GM23338 (cell line): ENCODE measurements at regions not wholly inside any gene's neighbourhood (a gene's known extent, or its start where the extent isn't known, plus 50 kb on each side); places are given as distances from the start of the nearest gene placed in this dataset.

Experiments used
- CREB1 ChIP-seq: fragments of 250-450 bp; sonication (Bioruptor Pico); IDR thresholded peaks from 2 replicates; pipeline ENCODE4 v1.5.0; 2020; ENCODE audit warnings: low read depth, mild to moderate bottlenecking, moderate library complexity
- EZH2 ChIP-seq: fragments of 200-600 bp; sonication (generic); IDR thresholded peaks from one replicate; pipeline ENCODE4 v1.8.0; 2017; ENCODE audit warnings: antibody characterized with exemption, mild to moderate bottlenecking, low read depth; ENCODE audit not compliant: unreplicated experiment
- EZH2phosphoT487 ChIP-seq: fragments of 200-600 bp; sonication (generic); IDR thresholded peaks from one replicate; pipeline ENCODE4 v1.8.1; 2018; ENCODE audit warnings: antibody characterized with exemption; ENCODE audit not compliant: unreplicated experiment
- JUNB ChIP-seq: IDR thresholded peaks from one replicate; pipeline ENCODE4 v1.6.1; 2016; ENCODE audit warnings: antibody characterized with exemption; ENCODE audit not compliant: unreplicated experiment
- NANOG ChIP-seq: IDR thresholded peaks from 2 replicates; pipeline ENCODE4 v1.6.1; 2016; ENCODE audit warnings: antibody characterized with exemption, borderline replicate concordance
- POLR2AphosphoS5 ChIP-seq: IDR thresholded peaks from 2 replicates; pipeline ENCODE4 v1.6.1; 2016; ENCODE audit warnings: antibody characterized with exemption, low read depth
- STAT1 ChIP-seq: IDR thresholded peaks from one replicate; pipeline ENCODE4 v1.6.1; 2016; ENCODE audit warnings: antibody characterized with exemption; ENCODE audit not compliant: unreplicated experiment
- ZNF114 ChIP-seq: fragments of 250-450 bp; sonication (Bioruptor Pico); IDR thresholded peaks from 2 replicates; pipeline ENCODE4 v1.5.0; 2020; ENCODE audit warnings: mild to moderate bottlenecking, moderate library complexity
- ZNF331 ChIP-seq: fragments of 250-450 bp; sonication (Bioruptor Pico); IDR thresholded peaks from 2 replicates; pipeline ENCODE4 v1.5.0; 2020; ENCODE audit warnings: low read depth, mild to moderate bottlenecking, moderate library complexity
- TF ChIP-seq, protein P1 (sequence below), 2 experiments: fragments of 200-600 bp in 1 of 2; sonication (generic) in 1 of 2; conservative IDR thresholded peaks; 2 replicates each; pipeline versions ENCODE4 v1.5.1 to v1.6.1; 2016 to 2017; ENCODE audit warnings: antibody characterized with exemption in 2 of 2, low read depth in 2 of 2, mild to moderate bottlenecking in 2 of 2, moderate library complexity in 1 of 2
- TF ChIP-seq, protein P2 (sequence below): IDR thresholded peaks from one replicate; pipeline ENCODE4 v1.6.1; 2018; ENCODE audit warnings: antibody characterized with exemption; ENCODE audit not compliant: unreplicated experiment
- TF ChIP-seq, protein P3 (sequence below): fragments of 250-450 bp; sonication (Bioruptor Pico); IDR thresholded peaks from 2 replicates; pipeline ENCODE4 v1.5.0; 2020; ENCODE audit warnings: mild to moderate bottlenecking, moderate library complexity
- TF ChIP-seq, protein P4 (sequence below): IDR thresholded peaks from 2 replicates; pipeline ENCODE4 v1.6.1; 2016; ENCODE audit warnings: antibody characterized with exemption

DNA sequence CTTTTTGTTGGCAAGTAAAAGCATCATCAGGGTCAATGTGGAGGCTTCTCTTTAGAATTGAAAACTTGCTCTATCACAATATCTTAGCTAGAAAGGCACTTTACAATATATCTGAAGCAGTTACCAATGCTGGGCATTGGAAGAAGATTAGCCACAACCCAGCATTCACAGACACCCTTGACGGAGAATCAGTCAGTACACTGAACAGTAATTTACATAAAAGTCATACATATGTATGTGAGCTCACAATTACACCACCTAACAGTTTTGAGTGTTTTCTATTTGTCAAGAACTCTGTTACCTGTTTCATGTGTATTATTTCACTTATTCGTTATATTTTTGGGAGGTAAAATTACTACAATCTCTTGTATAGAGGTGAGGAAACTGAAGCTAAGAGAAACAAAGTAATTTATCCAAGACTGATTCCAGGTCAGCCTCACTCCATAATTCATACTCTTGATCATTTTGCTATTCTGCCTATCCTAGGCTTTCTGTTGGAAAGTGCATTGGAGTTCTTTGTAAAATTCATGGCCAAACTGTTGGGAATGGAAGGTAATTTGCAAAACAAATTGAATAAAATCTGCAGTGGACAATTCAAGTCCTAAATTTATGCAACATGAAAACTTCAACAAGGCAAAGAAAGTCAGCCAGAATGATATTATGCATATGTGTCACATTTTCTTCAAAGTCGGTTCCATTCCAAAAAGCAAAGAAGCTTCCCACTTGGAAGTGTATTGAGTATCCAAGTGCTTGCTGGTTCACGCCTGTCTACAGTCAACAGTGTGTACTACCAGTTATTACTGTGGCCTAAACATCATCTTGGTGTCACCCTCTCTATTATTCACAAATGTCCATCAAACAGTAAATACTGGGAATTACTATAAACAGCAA, 223.7 kb upstream of the SEMA6D start:
- TF ChIP-seq, protein P1, sequence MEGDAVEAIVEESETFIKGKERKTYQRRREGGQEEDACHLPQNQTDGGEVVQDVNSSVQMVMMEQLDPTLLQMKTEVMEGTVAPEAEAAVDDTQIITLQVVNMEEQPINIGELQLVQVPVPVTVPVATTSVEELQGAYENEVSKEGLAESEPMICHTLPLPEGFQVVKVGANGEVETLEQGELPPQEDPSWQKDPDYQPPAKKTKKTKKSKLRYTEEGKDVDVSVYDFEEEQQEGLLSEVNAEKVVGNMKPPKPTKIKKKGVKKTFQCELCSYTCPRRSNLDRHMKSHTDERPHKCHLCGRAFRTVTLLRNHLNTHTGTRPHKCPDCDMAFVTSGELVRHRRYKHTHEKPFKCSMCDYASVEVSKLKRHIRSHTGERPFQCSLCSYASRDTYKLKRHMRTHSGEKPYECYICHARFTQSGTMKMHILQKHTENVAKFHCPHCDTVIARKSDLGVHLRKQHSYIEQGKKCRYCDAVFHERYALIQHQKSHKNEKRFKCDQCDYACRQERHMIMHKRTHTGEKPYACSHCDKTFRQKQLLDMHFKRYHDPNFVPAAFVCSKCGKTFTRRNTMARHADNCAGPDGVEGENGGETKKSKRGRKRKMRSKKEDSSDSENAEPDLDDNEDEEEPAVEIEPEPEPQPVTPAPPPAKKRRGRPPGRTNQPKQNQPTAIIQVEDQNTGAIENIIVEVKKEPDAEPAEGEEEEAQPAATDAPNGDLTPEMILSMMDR (conservative IDR thresholded peaks at IDR 0.05; ENCODE audit: low read depth in 2 of 2) = no peak
- TF ChIP-seq EZH2 (no peak), POLR2AphosphoS5 (no peak), EZH2phosphoT487 (no peak), JUNB (no peak), ZNF114 (no peak), CREB1 (CRISPR knock-in tag) (no peak), NANOG (no peak), ZNF331 (no peak), STAT1 (no peak)
- TF ChIP-seq, protein P2, sequence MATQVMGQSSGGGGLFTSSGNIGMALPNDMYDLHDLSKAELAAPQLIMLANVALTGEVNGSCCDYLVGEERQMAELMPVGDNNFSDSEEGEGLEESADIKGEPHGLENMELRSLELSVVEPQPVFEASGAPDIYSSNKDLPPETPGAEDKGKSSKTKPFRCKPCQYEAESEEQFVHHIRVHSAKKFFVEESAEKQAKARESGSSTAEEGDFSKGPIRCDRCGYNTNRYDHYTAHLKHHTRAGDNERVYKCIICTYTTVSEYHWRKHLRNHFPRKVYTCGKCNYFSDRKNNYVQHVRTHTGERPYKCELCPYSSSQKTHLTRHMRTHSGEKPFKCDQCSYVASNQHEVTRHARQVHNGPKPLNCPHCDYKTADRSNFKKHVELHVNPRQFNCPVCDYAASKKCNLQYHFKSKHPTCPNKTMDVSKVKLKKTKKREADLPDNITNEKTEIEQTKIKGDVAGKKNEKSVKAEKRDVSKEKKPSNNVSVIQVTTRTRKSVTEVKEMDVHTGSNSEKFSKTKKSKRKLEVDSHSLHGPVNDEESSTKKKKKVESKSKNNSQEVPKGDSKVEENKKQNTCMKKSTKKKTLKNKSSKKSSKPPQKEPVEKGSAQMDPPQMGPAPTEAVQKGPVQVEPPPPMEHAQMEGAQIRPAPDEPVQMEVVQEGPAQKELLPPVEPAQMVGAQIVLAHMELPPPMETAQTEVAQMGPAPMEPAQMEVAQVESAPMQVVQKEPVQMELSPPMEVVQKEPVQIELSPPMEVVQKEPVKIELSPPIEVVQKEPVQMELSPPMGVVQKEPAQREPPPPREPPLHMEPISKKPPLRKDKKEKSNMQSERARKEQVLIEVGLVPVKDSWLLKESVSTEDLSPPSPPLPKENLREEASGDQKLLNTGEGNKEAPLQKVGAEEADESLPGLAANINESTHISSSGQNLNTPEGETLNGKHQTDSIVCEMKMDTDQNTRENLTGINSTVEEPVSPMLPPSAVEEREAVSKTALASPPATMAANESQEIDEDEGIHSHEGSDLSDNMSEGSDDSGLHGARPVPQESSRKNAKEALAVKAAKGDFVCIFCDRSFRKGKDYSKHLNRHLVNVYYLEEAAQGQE = no peak
- TF ChIP-seq, protein P3, sequence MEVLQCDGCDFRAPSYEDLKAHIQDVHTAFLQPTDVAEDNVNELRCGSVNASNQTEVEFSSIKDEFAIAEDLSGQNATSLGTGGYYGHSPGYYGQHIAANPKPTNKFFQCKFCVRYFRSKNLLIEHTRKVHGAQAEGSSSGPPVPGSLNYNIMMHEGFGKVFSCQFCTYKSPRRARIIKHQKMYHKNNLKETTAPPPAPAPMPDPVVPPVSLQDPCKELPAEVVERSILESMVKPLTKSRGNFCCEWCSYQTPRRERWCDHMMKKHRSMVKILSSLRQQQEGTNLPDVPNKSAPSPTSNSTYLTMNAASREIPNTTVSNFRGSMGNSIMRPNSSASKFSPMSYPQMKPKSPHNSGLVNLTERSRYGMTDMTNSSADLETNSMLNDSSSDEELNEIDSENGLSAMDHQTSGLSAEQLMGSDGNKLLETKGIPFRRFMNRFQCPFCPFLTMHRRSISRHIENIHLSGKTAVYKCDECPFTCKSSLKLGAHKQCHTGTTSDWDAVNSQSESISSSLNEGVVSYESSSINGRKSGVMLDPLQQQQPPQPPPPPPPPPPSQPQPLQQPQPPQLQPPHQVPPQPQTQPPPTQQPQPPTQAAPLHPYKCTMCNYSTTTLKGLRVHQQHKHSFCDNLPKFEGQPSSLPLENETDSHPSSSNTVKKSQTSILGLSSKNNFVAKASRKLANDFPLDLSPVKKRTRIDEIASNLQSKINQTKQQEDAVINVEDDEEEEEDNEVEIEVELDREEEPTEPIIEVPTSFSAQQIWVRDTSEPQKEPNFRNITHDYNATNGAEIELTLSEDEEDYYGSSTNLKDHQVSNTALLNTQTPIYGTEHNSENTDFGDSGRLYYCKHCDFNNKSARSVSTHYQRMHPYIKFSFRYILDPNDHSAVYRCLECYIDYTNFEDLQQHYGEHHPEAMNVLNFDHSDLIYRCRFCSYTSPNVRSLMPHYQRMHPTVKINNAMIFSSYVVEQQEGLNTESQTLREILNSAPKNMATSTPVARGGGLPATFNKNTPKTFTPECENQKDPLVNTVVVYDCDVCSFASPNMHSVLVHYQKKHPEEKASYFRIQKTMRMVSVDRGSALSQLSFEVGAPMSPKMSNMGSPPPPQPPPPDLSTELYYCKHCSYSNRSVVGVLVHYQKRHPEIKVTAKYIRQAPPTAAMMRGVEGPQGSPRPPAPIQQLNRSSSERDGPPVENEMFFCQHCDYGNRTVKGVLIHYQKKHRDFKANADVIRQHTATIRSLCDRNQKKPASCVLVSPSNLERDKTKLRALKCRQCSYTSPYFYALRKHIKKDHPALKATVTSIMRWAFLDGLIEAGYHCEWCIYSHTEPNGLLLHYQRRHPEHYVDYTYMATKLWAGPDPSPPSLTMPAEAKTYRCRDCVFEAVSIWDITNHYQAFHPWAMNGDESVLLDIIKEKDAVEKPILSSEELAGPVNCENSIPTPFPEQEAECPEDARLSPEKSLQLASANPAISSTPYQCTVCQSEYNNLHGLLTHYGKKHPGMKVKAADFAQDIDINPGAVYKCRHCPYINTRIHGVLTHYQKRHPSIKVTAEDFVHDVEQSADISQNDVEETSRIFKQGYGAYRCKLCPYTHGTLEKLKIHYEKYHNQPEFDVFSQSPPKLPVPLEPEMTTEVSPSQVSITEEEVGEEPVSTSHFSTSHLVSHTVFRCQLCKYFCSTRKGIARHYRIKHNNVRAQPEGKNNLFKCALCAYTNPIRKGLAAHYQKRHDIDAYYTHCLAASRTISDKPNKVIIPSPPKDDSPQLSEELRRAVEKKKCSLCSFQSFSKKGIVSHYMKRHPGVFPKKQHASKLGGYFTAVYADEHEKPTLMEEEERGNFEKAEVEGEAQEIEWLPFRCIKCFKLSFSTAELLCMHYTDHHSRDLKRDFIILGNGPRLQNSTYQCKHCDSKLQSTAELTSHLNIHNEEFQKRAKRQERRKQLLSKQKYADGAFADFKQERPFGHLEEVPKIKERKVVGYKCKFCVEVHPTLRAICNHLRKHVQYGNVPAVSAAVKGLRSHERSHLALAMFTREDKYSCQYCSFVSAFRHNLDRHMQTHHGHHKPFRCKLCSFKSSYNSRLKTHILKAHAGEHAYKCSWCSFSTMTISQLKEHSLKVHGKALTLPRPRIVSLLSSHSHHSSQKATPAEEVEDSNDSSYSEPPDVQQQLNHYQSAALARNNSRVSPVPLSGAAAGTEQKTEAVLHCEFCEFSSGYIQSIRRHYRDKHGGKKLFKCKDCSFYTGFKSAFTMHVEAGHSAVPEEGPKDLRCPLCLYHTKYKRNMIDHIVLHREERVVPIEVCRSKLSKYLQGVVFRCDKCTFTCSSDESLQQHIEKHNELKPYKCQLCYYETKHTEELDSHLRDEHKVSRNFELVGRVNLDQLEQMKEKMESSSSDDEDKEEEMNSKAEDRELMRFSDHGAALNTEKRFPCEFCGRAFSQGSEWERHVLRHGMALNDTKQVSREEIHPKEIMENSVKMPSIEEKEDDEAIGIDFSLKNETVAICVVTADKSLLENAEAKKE = no peak
- TF ChIP-seq, protein P4, sequence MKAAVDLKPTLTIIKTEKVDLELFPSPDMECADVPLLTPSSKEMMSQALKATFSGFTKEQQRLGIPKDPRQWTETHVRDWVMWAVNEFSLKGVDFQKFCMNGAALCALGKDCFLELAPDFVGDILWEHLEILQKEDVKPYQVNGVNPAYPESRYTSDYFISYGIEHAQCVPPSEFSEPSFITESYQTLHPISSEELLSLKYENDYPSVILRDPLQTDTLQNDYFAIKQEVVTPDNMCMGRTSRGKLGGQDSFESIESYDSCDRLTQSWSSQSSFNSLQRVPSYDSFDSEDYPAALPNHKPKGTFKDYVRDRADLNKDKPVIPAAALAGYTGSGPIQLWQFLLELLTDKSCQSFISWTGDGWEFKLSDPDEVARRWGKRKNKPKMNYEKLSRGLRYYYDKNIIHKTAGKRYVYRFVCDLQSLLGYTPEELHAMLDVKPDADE = no peak
